Neural cell (in vitro differentiated cells): ENCODE measurements at regions not wholly inside any gene's neighbourhood (a gene's known extent, or its start where the extent isn't known, plus 50 kb on each side); places are given as distances from the start of the nearest gene placed in this dataset.

Source experiments
- H2AFZ ChIP-seq: fragments of 200-600, 300-800 bp; sonication (generic), shearing (Covaris generic); 2 replicates; pipeline ENCODE4 v1.6.0; 2014; ENCODE audit warnings: low read depth, mild to moderate bottlenecking, antibody characterized with exemption, low read length, moderate library complexity
- H3F3A ChIP-seq: fragments of 200-600 bp; shearing (Covaris generic); 2 replicates; pipeline ENCODE4 v1.6.1; 2016; ENCODE audit warnings: mild to moderate bottlenecking, moderate library complexity, mixed read lengths, antibody characterized with exemption, low read length; ENCODE audit not compliant: insufficient read depth, poor library complexity, severe bottlenecking
- H3K27ac ChIP-seq: fragments of 200-600, 300-800 bp; sonication (generic), shearing (Covaris generic); 2 replicates; pipeline ENCODE4 v1.5.1; 2014; ENCODE audit warnings: mild to moderate bottlenecking, low read length, moderate library complexity
- H3K27me3 ChIP-seq: fragments of 300-800, 200-600 bp; sonication (generic), shearing (Covaris generic); 2 replicates; pipeline ENCODE4 v1.6.0; 2014; ENCODE audit warnings: mild to moderate bottlenecking, low read depth, low read length, moderate library complexity; ENCODE audit not compliant: insufficient read depth
- H3K36me3 ChIP-seq: fragments of 300-800, 200-600 bp; sonication (generic), shearing (Covaris generic); 2 replicates; pipeline ENCODE4 v1.5.1; 2014; ENCODE audit warnings: mild to moderate bottlenecking, antibody characterized with exemption, low read length, moderate library complexity; ENCODE audit not compliant: insufficient read depth
- H3K4me2 ChIP-seq: fragments of 300-800, 200-600 bp; sonication (generic), shearing (Covaris generic); 2 replicates; pipeline ENCODE4 v1.6.0; 2014; ENCODE audit warnings: mild to moderate bottlenecking, low read length
- H3K4me3 ChIP-seq: fragments of 300-800, 200-600 bp; sonication (generic), shearing (Covaris generic); 2 replicates; pipeline ENCODE4 v1.5.1; 2014; ENCODE audit warnings: mild to moderate bottlenecking, low read length, moderate library complexity
- H3K79me2 ChIP-seq: fragments of 200-600 bp; shearing (Covaris generic); replicated peaks from 2 replicates; pipeline ENCODE4 v1.6.0; 2014; ENCODE audit warnings: mild to moderate bottlenecking, low read length, moderate library complexity; ENCODE audit not compliant: insufficient read depth
- H3K9ac ChIP-seq: fragments of 300-800, 200-600 bp; sonication (generic), shearing (Covaris generic); 2 replicates; pipeline ENCODE4 v1.6.1; 2016; ENCODE audit warnings: mild to moderate bottlenecking, low read length, mixed read lengths
- H3K9me2 ChIP-seq: fragments of 200-600 bp; shearing (Covaris generic); 2 replicates; pipeline ENCODE4 v1.6.1; 2016; ENCODE audit warnings: mild to moderate bottlenecking, low read length, mixed read lengths; ENCODE audit not compliant: insufficient read depth
- H3K9me3 ChIP-seq: fragments of 200-600, 300-800 bp; sonication (generic), shearing (Covaris generic); 2 replicates; pipeline ENCODE4 v1.6.1; 2016; ENCODE audit warnings: mild to moderate bottlenecking, mixed run types, low read length, moderate library complexity, mixed read lengths
- H4K20me1 ChIP-seq: fragments of 200-600 bp; shearing (Covaris generic); 2 replicates; pipeline ENCODE4 v1.6.1; 2016; ENCODE audit warnings: mild to moderate bottlenecking, mixed run types; ENCODE audit not compliant: insufficient read depth
- EP300 ChIP-seq: fragments of 450-650 bp; conservative IDR thresholded peaks from 2 replicates; pipeline ENCODE4 v1.6.1; 2014; ENCODE audit warnings: antibody characterized with exemption, mild to moderate bottlenecking, moderate library complexity; ENCODE audit not compliant: poor library complexity, severe bottlenecking
- EZH2 ChIP-seq: fragments of 200-600, 300-800 bp; shearing (Covaris generic), sonication (generic); IDR thresholded peaks from 2 replicates; pipeline ENCODE4 v1.6.1; 2014; ENCODE audit warnings: antibody characterized with exemption, low read length, borderline replicate concordance, mild to moderate bottlenecking; ENCODE audit not compliant: insufficient read depth, poor library complexity, severe bottlenecking
- MXI1 ChIP-seq: fragments of 450-650 bp; conservative IDR thresholded peaks from 2 replicates; pipeline ENCODE4 v1.6.1; 2014; ENCODE audit warnings: antibody characterized with exemption, mild to moderate bottlenecking; ENCODE audit not compliant: poor library complexity, severe bottlenecking
- POLR2AphosphoS5 ChIP-seq: IDR thresholded peaks from 2 replicates; pipeline ENCODE4 v1.6.1; 2012
- RAD21 ChIP-seq: fragments of 450-650 bp; conservative IDR thresholded peaks from 2 replicates; pipeline ENCODE4 v1.6.1; 2014; ENCODE audit warnings: antibody characterized with exemption, mild to moderate bottlenecking, moderate library complexity
- SMC3 ChIP-seq: fragments of 450-650 bp; conservative IDR thresholded peaks from 2 replicates; pipeline ENCODE4 v1.6.1; 2014; ENCODE audit warnings: antibody characterized with exemption, mild to moderate bottlenecking, moderate library complexity; ENCODE audit not compliant: poor library complexity
- TAF1 ChIP-seq: IDR thresholded peaks from 2 replicates; pipeline ENCODE4 v1.6.1; 2012; ENCODE audit warnings: low read depth
- TF ChIP-seq, protein P1 (sequence below): IDR thresholded peaks from 2 replicates; pipeline ENCODE4 v1.6.1; 2012; ENCODE audit warnings: borderline replicate concordance
- TF ChIP-seq, protein P2 (sequence below): fragments of 450-650 bp; IDR thresholded peaks from 2 replicates; pipeline ENCODE4 v1.5.1; 2014; ENCODE audit warnings: antibody characterized with exemption, mild to moderate bottlenecking, moderate library complexity; ENCODE audit not compliant: poor library complexity, severe bottlenecking

DNA sequence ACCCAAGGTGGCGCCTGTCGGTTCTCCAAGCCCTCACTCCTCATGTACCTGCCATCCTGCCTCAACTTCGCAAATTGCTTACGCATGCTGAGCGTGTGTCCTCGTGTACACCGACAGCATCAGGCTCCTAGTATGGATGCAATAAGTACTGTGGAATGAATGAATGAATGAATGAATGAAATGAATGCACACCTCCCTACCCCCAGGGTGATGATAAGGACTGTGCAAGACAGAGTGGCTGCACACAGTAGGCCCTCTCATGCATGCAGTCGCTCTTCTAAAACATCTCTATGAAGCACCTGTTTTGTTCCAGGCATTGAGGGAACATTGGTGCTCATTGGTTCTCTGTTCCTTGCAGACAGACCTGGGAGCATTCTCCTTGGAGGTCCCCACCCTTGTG lies 49.8 kb upstream of the H6PD start:
- Histone ChIP-seq H3K27ac (no peak overlapping the region), H3K4me3 (no peak overlapping the region), H3K79me2 (no peaks in the 10 kb centered on the region), H3K9me2 (no peaks in the 10 kb centered on the region), H3K9me3 (no peaks in the 10 kb centered on the region), H2AFZ (no peak overlapping the region), H4K20me1 (no peaks in the 10 kb centered on the region), H3K9ac (no peak overlapping the region), H3K36me3 (no peaks in the 10 kb centered on the region), H3F3A (no peaks in the 10 kb centered on the region), H3K4me2 (no peak overlapping the region), H3K27me3 (peaks cover 32% of the 10 kb centered on the region)
- TF ChIP-seq TAF1 (no peak), POLR2AphosphoS5 (no peak), SMC3 (no peak), MXI1 (no peak), RAD21 (no peak), EP300 (no peak), EZH2 (no peak)
- TF ChIP-seq, protein P1, sequence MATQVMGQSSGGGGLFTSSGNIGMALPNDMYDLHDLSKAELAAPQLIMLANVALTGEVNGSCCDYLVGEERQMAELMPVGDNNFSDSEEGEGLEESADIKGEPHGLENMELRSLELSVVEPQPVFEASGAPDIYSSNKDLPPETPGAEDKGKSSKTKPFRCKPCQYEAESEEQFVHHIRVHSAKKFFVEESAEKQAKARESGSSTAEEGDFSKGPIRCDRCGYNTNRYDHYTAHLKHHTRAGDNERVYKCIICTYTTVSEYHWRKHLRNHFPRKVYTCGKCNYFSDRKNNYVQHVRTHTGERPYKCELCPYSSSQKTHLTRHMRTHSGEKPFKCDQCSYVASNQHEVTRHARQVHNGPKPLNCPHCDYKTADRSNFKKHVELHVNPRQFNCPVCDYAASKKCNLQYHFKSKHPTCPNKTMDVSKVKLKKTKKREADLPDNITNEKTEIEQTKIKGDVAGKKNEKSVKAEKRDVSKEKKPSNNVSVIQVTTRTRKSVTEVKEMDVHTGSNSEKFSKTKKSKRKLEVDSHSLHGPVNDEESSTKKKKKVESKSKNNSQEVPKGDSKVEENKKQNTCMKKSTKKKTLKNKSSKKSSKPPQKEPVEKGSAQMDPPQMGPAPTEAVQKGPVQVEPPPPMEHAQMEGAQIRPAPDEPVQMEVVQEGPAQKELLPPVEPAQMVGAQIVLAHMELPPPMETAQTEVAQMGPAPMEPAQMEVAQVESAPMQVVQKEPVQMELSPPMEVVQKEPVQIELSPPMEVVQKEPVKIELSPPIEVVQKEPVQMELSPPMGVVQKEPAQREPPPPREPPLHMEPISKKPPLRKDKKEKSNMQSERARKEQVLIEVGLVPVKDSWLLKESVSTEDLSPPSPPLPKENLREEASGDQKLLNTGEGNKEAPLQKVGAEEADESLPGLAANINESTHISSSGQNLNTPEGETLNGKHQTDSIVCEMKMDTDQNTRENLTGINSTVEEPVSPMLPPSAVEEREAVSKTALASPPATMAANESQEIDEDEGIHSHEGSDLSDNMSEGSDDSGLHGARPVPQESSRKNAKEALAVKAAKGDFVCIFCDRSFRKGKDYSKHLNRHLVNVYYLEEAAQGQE, result no peak
- TF ChIP-seq, protein P2, sequence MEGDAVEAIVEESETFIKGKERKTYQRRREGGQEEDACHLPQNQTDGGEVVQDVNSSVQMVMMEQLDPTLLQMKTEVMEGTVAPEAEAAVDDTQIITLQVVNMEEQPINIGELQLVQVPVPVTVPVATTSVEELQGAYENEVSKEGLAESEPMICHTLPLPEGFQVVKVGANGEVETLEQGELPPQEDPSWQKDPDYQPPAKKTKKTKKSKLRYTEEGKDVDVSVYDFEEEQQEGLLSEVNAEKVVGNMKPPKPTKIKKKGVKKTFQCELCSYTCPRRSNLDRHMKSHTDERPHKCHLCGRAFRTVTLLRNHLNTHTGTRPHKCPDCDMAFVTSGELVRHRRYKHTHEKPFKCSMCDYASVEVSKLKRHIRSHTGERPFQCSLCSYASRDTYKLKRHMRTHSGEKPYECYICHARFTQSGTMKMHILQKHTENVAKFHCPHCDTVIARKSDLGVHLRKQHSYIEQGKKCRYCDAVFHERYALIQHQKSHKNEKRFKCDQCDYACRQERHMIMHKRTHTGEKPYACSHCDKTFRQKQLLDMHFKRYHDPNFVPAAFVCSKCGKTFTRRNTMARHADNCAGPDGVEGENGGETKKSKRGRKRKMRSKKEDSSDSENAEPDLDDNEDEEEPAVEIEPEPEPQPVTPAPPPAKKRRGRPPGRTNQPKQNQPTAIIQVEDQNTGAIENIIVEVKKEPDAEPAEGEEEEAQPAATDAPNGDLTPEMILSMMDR, result no peak
